Activated CD8-positive, alpha-beta T cell treated with anti-CD3 and anti-CD28 coated beads for 36 hours (primary cell): ENCODE measurements at regions not wholly inside any gene's neighbourhood (a gene's known extent, or its start where the extent isn't known, plus 50 kb on each side); places are given as distances from the start of the nearest gene placed in this dataset.

Source experiments
- ATAC-seq: fragments of 200-7000 bp; cut with Tn5 transposase; one replicate; pipeline ENCODE4 v1.10.0; 2021; ENCODE audit warnings: mild to moderate bottlenecking, moderate library complexity
- CTCF ChIA-PET: fragments of 350-600 bp; sonication (Branson Sonifier 250); formaldehyde crosslinking; loops from one replicate; lab custom pipeline; 2021; ENCODE audit warnings: antibody characterized with exemption; lab: Charles Lee
- POLR2A ChIA-PET: fragments of 350-600 bp; sonication (Branson Sonifier 250); formaldehyde crosslinking; loops from one replicate; lab custom pipeline; 2021; ENCODE audit warnings: antibody characterized with exemption; lab: Charles Lee
- DNase-seq: peaks from one replicate; pipeline ENCODE4 v3.0.0-alpha.2; 2020
- H3K27ac Mint-ChIP-seq: one replicate; pipeline ENCODE4 v1.8.0; 2021; ENCODE audit warnings: mild to moderate bottlenecking, mixed read lengths
- H3K27me3 Mint-ChIP-seq: one replicate; pipeline ENCODE4 v1.8.0; 2021; ENCODE audit warnings: mixed read lengths
- H3K36me3 Mint-ChIP-seq: one replicate; pipeline ENCODE4 v1.8.0; 2021; ENCODE audit warnings: low read depth, mixed read lengths
- H3K4me1 Mint-ChIP-seq: one replicate; pipeline ENCODE4 v1.8.0; 2021; ENCODE audit warnings: low read depth, mixed read lengths
- H3K4me3 Mint-ChIP-seq: one replicate; pipeline ENCODE4 v1.8.0; 2021; ENCODE audit warnings: mild to moderate bottlenecking, moderate library complexity, mixed read lengths
- H3K9me3 Mint-ChIP-seq: one replicate; pipeline ENCODE4 v1.8.0; 2021; ENCODE audit warnings: mixed read lengths
- CTCF ChIP-seq: fragments of 200-600 bp; IDR thresholded peaks from one replicate; pipeline ENCODE4 v1.8.0; 2022; ENCODE audit warnings: antibody characterized with exemption, mild to moderate bottlenecking
- intact Hi-C: fragments of 100-400 bp; cut with micrococcal nuclease; formaldehyde crosslinking; loops from one replicate; pipeline ENCODE4 v1.10.0; 2022

- Mint-ChIP-seq H3K27me3 (no peaks in the 10 kb centered on the region), H3K4me3 (no peak overlapping the region), H3K27ac (no peak overlapping the region), H3K4me1 (peaks cover 11% of the 10 kb centered on the region), H3K36me3 (no peaks in the 10 kb centered on the region), H3K9me3 (no peaks in the 10 kb centered on the region)
- TF ChIP-seq CTCF = no peak
- DNase-seq (no peak), ATAC-seq (no peak)
- ChIA-PET CTCF (interaction anchor here (0.6 to 2.1 kb wide), 14 partner anchors 8 to 336 kb away, joined by 3 to 6 read pairs (median 3); partner anchors contain the start of gene S100G), POLR2A (no interaction called here)
- intact Hi-C loops = loop anchor here (10.0 kb wide), 1 partner anchor 230 kb away; no protein-coding TSS in a partner anchor
Observed at GRCh38 chrX:16444353-16444752, 205.6 kb upstream of the S100G start.

- TF ChIP-seq CTCF = peak; percentile 56
- intact Hi-C loops = loop anchor here (10.0 kb wide), 1 partner anchor 230 kb away; no protein-coding TSS in a partner anchor
- peak; percentile 64 for ATAC-seq
Observed at GRCh38 chrX:16445166-16445752, 204.7 kb upstream of the S100G start.

GRCh38 chrX:16451334-16451733, 198.6 kb upstream of the S100G start:
- CTCF ChIA-PET = no interaction called here
- Mint-ChIP-seq H3K9me3 (no peaks in the 10 kb centered on the region), H3K4me3 (no peak overlapping the region), H3K36me3 (no peaks in the 10 kb centered on the region), H3K27me3 (no peaks in the 10 kb centered on the region), H3K4me1 (peaks cover 11% of the 10 kb centered on the region), H3K27ac (no peak overlapping the region)
- intact Hi-C loops = no loop called here
- TF ChIP-seq CTCF = no peak
- POLR2A ChIA-PET = interaction anchor here (0.7 kb wide), 1 partner anchor 231 kb away, joined by 3 read pairs; no protein-coding TSS in a partner anchor
- ATAC-seq (no peak), DNase-seq (no peak)

More at GRCh38 chrX:16445166-16445752, 204.7 kb upstream of the S100G start:
- Mint-ChIP-seq H3K27me3 (no peaks in the 10 kb centered on the region), H3K9me3 (no peaks in the 10 kb centered on the region), H3K4me3 (no peak overlapping the region), H3K4me1 (peaks cover 11% of the 10 kb centered on the region), H3K36me3 (no peaks in the 10 kb centered on the region), H3K27ac (no peak overlapping the region)
- POLR2A ChIA-PET = no interaction called here
- CTCF ChIA-PET = interaction anchor here (0.6 to 2.1 kb wide), 18 partner anchors 8 to 337 kb away, joined by 3 to 6 read pairs (median 3); partner anchors contain the start of gene S100G
- DNase-seq = peak; percentile 44

GRCh38 chrX:16454926-16455325, 195.0 kb upstream of the S100G start:
- DNase-seq (no peak), ATAC-seq (no peak)
- H3K4me3 Mint-ChIP-seq = no peak overlapping the region
- no peaks in the 10 kb centered on the region for H3K9me3 Mint-ChIP-seq
- ChIA-PET POLR2A (no interaction called here), CTCF (no interaction called here)
- no peaks in the 10 kb centered on the region for H3K27me3 Mint-ChIP-seq
- intact Hi-C loops = no loop called here
- no peaks in the 10 kb centered on the region for H3K36me3 Mint-ChIP-seq
- TF ChIP-seq CTCF = no peak
- no peaks in the 10 kb centered on the region for H3K4me1 Mint-ChIP-seq
- H3K27ac Mint-ChIP-seq = no peak overlapping the region

GRCh38 chrX:16457239-16457638, 192.7 kb upstream of the S100G start:
- Mint-ChIP-seq H3K27me3 (no peaks in the 10 kb centered on the region), H3K36me3 (no peaks in the 10 kb centered on the region), H3K4me3 (no peak overlapping the region), H3K9me3 (no peaks in the 10 kb centered on the region), H3K4me1 (no peaks in the 10 kb centered on the region), H3K27ac (no peak overlapping the region)
- ChIA-PET POLR2A (no interaction called here), CTCF (no interaction called here)
- TF ChIP-seq CTCF = no peak
- intact Hi-C loops = no loop called here
- DNase-seq (no peak), ATAC-seq (no peak)
